HepG2 (cell line): ENCODE measurements at regions not wholly inside any gene's neighbourhood (a gene's known extent, or its start where the extent isn't known, plus 50 kb on each side); places are given as distances from the start of the nearest gene placed in this dataset.

Source experiments
- CCAR2 ChIP-seq: fragments of 200-400 bp; formaldehyde crosslinking; optimal IDR thresholded peaks from 2 replicates; pipeline ENCODE3; 2018; ENCODE audit warnings: low read depth, mild to moderate bottlenecking, low read length, moderate library complexity
- CTCF ChIP-seq: sonication (generic); formaldehyde crosslinking; IDR thresholded peaks from 2 replicates; pipeline ENCODE4 v1.5.0; 2020; ENCODE audit warnings: mild to moderate bottlenecking, missing genetic modification reagents, moderate library complexity
- ELF1 ChIP-seq: sonication (generic); formaldehyde crosslinking; IDR thresholded peaks from 2 replicates; pipeline ENCODE4 v1.4.0; 2020; ENCODE audit warnings: missing genetic modification reagents
- ETV5 ChIP-seq: IDR thresholded peaks from 2 replicates; pipeline ENCODE4 v1.6.1; 2018; ENCODE audit warnings: missing biosample characterization, missing genetic modification reagents, inconsistent platforms, borderline replicate concordance
- FOXO1 ChIP-seq: sonication (generic); formaldehyde crosslinking; IDR thresholded peaks from 2 replicates; pipeline ENCODE4 v1.4.0; 2020; ENCODE audit warnings: missing genetic modification reagents
- FOXP4 ChIP-seq: sonication (generic); formaldehyde crosslinking; IDR thresholded peaks from 2 replicates; pipeline ENCODE4 v1.4.0; 2020; ENCODE audit warnings: missing genetic modification reagents
- GMEB2 ChIP-seq: IDR thresholded peaks from 2 replicates; pipeline ENCODE4 v1.6.1; 2016; ENCODE audit warnings: missing biosample characterization, missing genetic modification reagents, low read depth
- KLF15 ChIP-seq: sonication (generic); formaldehyde crosslinking; IDR thresholded peaks from 2 replicates; pipeline ENCODE4 v1.8.1; 2023; ENCODE audit warnings: borderline replicate concordance, mild to moderate bottlenecking, inconsistent platforms, missing genetic modification reagents, mixed read lengths
- MBNL3 ChIP-seq: fragments of 250-450 bp; sonication (Bioruptor Pico); conservative IDR thresholded peaks from 2 replicates; pipeline ENCODE4 v1.8.0; 2022; ENCODE audit warnings: mild to moderate bottlenecking, inconsistent platforms
- MED13 ChIP-seq: sonication (generic); formaldehyde crosslinking; IDR thresholded peaks from 2 replicates; pipeline ENCODE4 v1.5.0; 2020; ENCODE audit warnings: missing genetic modification reagents
- MIXL1 ChIP-seq: IDR thresholded peaks from 2 replicates; pipeline ENCODE4 v1.6.1; 2016
- NBN ChIP-seq: fragments of 450-650 bp; conservative IDR thresholded peaks from 2 replicates; pipeline ENCODE4 v1.6.1; 2017
- PHB2 ChIP-seq: fragments of 450-650 bp; IDR thresholded peaks from 2 replicates; pipeline ENCODE4 v1.6.1; 2018; ENCODE audit not compliant: partially characterized antibody
- REPIN1 ChIP-seq: sonication (generic); formaldehyde crosslinking; IDR thresholded peaks from 2 replicates; pipeline ENCODE4 v1.8.0; 2022; ENCODE audit warnings: missing genetic modification reagents, low read depth, mild to moderate bottlenecking, borderline replicate concordance
- TMF1 ChIP-seq: sonication (generic); formaldehyde crosslinking; IDR thresholded peaks from 2 replicates; pipeline ENCODE4 v1.8.1; 2022; ENCODE audit warnings: low read depth, missing genetic modification reagents
- U2AF1 ChIP-seq: fragments of 200-400 bp; formaldehyde crosslinking; optimal IDR thresholded peaks from 2 replicates; pipeline ENCODE3; 2017; ENCODE audit warnings: mild to moderate bottlenecking, low read depth, low read length
- YY1 ChIP-seq: IDR thresholded peaks from 2 replicates; pipeline ENCODE4 v1.6.1; 2011; ENCODE audit warnings: low read length, low read depth, moderate library complexity, mild to moderate bottlenecking; ENCODE audit not compliant: insufficient read depth, insufficient replicate concordance
- ZBTB21 ChIP-seq: sonication (generic); formaldehyde crosslinking; IDR thresholded peaks from 2 replicates; pipeline ENCODE4 v1.4.0; 2020; ENCODE audit warnings: missing genetic modification reagents
- ZBTB44 ChIP-seq: sonication (generic); formaldehyde crosslinking; IDR thresholded peaks from 2 replicates; pipeline ENCODE4 v1.4.0; 2020; ENCODE audit warnings: missing genetic modification reagents
- ZFY ChIP-seq: sonication (generic); formaldehyde crosslinking; IDR thresholded peaks from 2 replicates; pipeline ENCODE4 v1.4.0; 2020; ENCODE audit warnings: missing genetic modification reagents
- ZIK1 ChIP-seq: sonication (generic); formaldehyde crosslinking; IDR thresholded peaks from 2 replicates; pipeline ENCODE4 v1.5.0; 2020; ENCODE audit warnings: mild to moderate bottlenecking, low read depth, missing genetic modification reagents, borderline replicate concordance
- ZNF263 ChIP-seq: sonication (generic); formaldehyde crosslinking; IDR thresholded peaks from 2 replicates; pipeline ENCODE4 v1.4.0; 2020; ENCODE audit warnings: missing genetic modification reagents
- ZNF33A ChIP-seq: sonication (generic); formaldehyde crosslinking; IDR thresholded peaks from 2 replicates; pipeline ENCODE4 v1.5.1; 2020; ENCODE audit warnings: missing genetic modification reagents, mild to moderate bottlenecking, moderate library complexity, borderline replicate concordance
- ZNF383 ChIP-seq: sonication (generic); formaldehyde crosslinking; IDR thresholded peaks from 2 replicates; pipeline ENCODE4 v1.4.0; 2020; ENCODE audit warnings: missing genetic modification reagents, mild to moderate bottlenecking, borderline replicate concordance
- ZNF510 ChIP-seq: sonication (generic); formaldehyde crosslinking; IDR thresholded peaks from 2 replicates; pipeline ENCODE4 v1.4.0; 2020; ENCODE audit warnings: low read depth, mild to moderate bottlenecking, missing genetic modification reagents
- ZNF792 ChIP-seq: IDR thresholded peaks from 2 replicates; pipeline ENCODE4 v1.6.1; 2016

- TF ChIP-seq ZNF510 (CRISPR knock-in tag), result no peak
- no peak for TF ChIP-seq PHB2
- TF ChIP-seq ELF1 (CRISPR knock-in tag), result 0 out of 2 replicates have a peak, but pooled peaks have one; percentile 20
- TF ChIP-seq KLF15 (CRISPR knock-in tag), result no peak
- TF ChIP-seq GMEB2 (CRISPR knock-in tag), result no peak
- no peak for TF ChIP-seq REPIN1 (CRISPR knock-in tag)
- peak; percentile 71 for TF ChIP-seq ZNF263
- no peak for TF ChIP-seq TMF1 (CRISPR knock-in tag)
- TF ChIP-seq ZBTB44, result no peak
- TF ChIP-seq YY1, result no peak
- TF ChIP-seq ZNF33A (CRISPR knock-in tag), result no peak
- TF ChIP-seq ZNF792 (CRISPR knock-in tag), result no peak
- TF ChIP-seq MIXL1 (CRISPR knock-in tag), result peak; percentile 49; the same call in 1 of the 2 replicates
- TF ChIP-seq CTCF (CRISPR knock-in tag), result peak; percentile 72
- no peak for TF ChIP-seq FOXP4 (CRISPR knock-in tag)
- no peak for TF ChIP-seq MED13
- no peak for TF ChIP-seq U2AF1
- TF ChIP-seq ZFY (CRISPR knock-in tag), result no peak
- TF ChIP-seq ZIK1 (CRISPR knock-in tag), result no peak
- no peak for TF ChIP-seq NBN
- no peak for TF ChIP-seq ZNF383
- 0 out of 2 replicates have a peak, but pooled peaks have one; percentile 16 for TF ChIP-seq FOXO1
- TF ChIP-seq ZBTB21, result no peak
- TF ChIP-seq CCAR2, result no peak
- TF ChIP-seq MBNL3 (CRISPR knock-in tag), result no peak
- TF ChIP-seq ETV5 (CRISPR knock-in tag), result no peak
Measured at GRCh38 chr16:9647981-9648701, 534.1 kb downstream of the GRIN2A start (continued).
